ENCODE measurements at regions not wholly inside any gene's neighbourhood (a gene's known extent, or its start where the extent isn't known, plus 50 kb on each side); places are given as distances from the start of the nearest gene placed in this dataset.

DNA sequence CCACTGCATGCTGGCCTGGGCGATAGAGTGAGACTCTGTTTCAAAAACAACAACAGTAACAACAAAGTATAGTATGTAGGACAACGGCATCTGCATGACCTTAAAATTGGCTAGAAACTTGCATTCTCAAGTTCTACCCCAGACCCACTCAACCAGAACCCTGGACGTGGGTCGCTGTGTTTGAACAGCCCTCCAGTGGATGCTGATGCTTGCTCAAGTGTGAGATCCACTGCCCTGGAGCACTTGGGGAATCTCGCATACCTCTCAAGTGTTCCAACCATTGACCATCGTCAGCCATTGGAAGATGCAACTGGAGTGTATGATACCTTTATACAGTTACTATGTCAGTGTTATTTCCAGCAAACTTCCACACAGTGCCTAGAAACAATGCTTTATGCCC lies 435.9 kb downstream of the DCDC2C start:
- TF ChIP-seq EHMT2 (IDR thresholded peaks at IDR 0.05; ENCODE audit: borderline replicate concordance, low read depth, low read length) (no peak), THRA (CRISPR knock-in tag; IDR thresholded peaks at IDR 0.05; ENCODE audit: borderline replicate concordance) (no peak), SETDB1 (CRISPR knock-in tag; IDR thresholded peaks at IDR 0.05; ENCODE audit: borderline replicate concordance) (no peak), ETV5 (CRISPR knock-in tag; IDR thresholded peaks at IDR 0.05; ENCODE audit: borderline replicate concordance) (no peak), ZNF660 (CRISPR knock-in tag; IDR thresholded peaks at IDR 0.05; ENCODE audit: borderline replicate concordance, low read depth) (no peak), ZNF224 (CRISPR knock-in tag; IDR thresholded peaks at IDR 0.05) (no peak), ZNF564 (CRISPR knock-in tag; IDR thresholded peaks at IDR 0.05) (no peak), ZNF7 (CRISPR knock-in tag; IDR thresholded peaks at IDR 0.05) (no peak)
- TF ChIP-seq, protein P1, sequence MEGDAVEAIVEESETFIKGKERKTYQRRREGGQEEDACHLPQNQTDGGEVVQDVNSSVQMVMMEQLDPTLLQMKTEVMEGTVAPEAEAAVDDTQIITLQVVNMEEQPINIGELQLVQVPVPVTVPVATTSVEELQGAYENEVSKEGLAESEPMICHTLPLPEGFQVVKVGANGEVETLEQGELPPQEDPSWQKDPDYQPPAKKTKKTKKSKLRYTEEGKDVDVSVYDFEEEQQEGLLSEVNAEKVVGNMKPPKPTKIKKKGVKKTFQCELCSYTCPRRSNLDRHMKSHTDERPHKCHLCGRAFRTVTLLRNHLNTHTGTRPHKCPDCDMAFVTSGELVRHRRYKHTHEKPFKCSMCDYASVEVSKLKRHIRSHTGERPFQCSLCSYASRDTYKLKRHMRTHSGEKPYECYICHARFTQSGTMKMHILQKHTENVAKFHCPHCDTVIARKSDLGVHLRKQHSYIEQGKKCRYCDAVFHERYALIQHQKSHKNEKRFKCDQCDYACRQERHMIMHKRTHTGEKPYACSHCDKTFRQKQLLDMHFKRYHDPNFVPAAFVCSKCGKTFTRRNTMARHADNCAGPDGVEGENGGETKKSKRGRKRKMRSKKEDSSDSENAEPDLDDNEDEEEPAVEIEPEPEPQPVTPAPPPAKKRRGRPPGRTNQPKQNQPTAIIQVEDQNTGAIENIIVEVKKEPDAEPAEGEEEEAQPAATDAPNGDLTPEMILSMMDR (CRISPR knock-in tag; IDR thresholded peaks at IDR 0.05), result no peak
